Heart left ventricle (tissue), 13 donors: ENCODE measurements at regions not wholly inside any gene's neighbourhood (a gene's known extent, or its start where the extent isn't known, plus 50 kb on each side); places are given as distances from the start of the nearest gene placed in this dataset.

ENCODE experiments used
- CTCF ChIP-seq, 12 donors: fragments of 200-600 bp; sonication (generic) in 4 of 12; IDR thresholded peaks; one replicate each; pipeline versions ENCODE4 v1.5.0 to v1.8.0; 2018 to 2022; ENCODE audit warnings: antibody characterized with exemption in 12 of 12, mild to moderate bottlenecking in 5 of 12
- POLR2A ChIP-seq, 2 donors: fragments of 450-650 bp; IDR thresholded peaks; one replicate each; pipeline ENCODE4 v1.6.1; 2017; ENCODE audit warnings: antibody characterized with exemption in 2 of 2, mild to moderate bottlenecking in 2 of 2, moderate library complexity in 2 of 2
- donor health status: ischemic (EF 13 %, LVEDD 7.1; RV severe dilation, severe dysfunction).
- donor health status: DM: no; HTN: yes; CAD: no.
- donor health status: DM: no; HTN: no; CAD: no.
- donor health status: ischemic (EF 25% LVEDD 6.9; RV normal size, moderate dysfunction).
- donor health status: ischemic (EF 25% LVEDD 5.7; RV mildly dilated, moderate dysfunction).
- donor health status: ischemic (EF 35%, LVEDD 5.7; RV mildly dilated, moderate dysfunction).
- donor health status: nonischemic (EF 11% LVEDD 7.7; RV severe dilation, severe dysfunction).
- donor health status: DM: yes; HTN: yes; CAD: no.
- donor health status: PGD.
- donor health status: ischemic (EF 29% LVEDD 5.4; RV normal size, mild dysfunction).
- donor health status: nonischemic (EF 23%, LVEDD 6.1; RV moderate dilation, normal function).

DNA sequence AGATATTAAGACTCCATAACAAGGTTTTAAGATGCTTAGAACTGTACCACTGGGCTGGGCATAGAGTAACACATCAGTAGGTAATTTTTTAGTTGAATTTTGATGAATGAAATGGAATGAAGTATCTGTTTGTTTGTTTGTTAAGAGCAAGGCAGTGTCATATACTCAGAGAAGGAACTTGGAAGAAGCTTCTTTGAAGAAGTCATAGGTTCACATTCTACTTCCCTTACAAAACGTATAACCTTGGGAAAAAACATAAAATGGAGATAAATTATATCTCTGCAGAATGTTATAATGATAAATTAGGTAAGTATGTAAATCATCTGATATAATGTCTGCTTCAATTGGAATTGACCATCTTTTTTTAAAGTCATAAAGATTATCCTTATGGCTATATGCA is 122.1 kb upstream of the SLC39A10 start:
- TF ChIP-seq CTCF (IDR thresholded peaks at IDR 0.05) (no peak), POLR2A (IDR thresholded peaks at IDR 0.05) (no peak)
